ENCODE measurements at regions not wholly inside any gene's neighbourhood (a gene's known extent, or its start where the extent isn't known, plus 50 kb on each side); places are given as distances from the start of the nearest gene placed in this dataset.

DNA sequence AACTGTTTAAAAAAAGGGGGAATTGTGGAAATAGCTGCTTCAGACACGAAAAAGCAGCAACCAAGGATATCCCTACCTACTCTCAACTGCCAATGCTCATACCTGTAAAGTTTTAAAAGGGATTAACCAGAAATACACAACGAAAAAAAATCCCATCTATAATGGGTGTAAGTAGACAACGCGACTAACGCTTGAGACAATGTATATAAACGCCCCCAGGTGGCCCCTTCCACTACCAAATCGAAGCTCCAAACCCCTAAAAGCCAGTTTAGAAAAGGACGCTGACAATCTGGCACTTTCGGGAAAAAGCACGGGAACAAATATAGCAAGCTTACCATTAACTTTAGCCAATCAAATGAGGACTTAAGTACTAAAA, 94.5 kb upstream of the BTN3A2 start:
- Histone ChIP-seq H3K79me2 (replicated peaks; ENCODE audit: insufficient read depth, low read length) (no peaks in the 10 kb centered on the region), H3K9me2 (ENCODE audit: insufficient read depth, low read length) (no peaks in the 10 kb centered on the region), H3K27me3 (ENCODE audit: insufficient read depth, low read depth, low read length) (peaks cover 29% of the 10 kb centered on the region), H3K4me2 (ENCODE audit: low read length) (no peak overlapping the region), H3F3A (ENCODE audit: insufficient read depth, low read length, poor library complexity, severe bottlenecking) (no peaks in the 10 kb centered on the region), H2AFZ (ENCODE audit: low read depth, low read length) (no peak overlapping the region), H4K20me1 (ENCODE audit: insufficient read depth) (no peaks in the 10 kb centered on the region), H3K36me3 (ENCODE audit: insufficient read depth, low read length) (no peaks in the 10 kb centered on the region), H3K9me3 (ENCODE audit: low read length) (no peaks in the 10 kb centered on the region), H3K27ac (ENCODE audit: low read length) (no peak overlapping the region), H3K4me3 (ENCODE audit: low read length) (peak overlapping the region; percentile 68), H3K9ac (ENCODE audit: low read length) (no peak overlapping the region)
- TF ChIP-seq EZH2 (IDR thresholded peaks at IDR 0.05; ENCODE audit: borderline replicate concordance, insufficient read depth, low read length, poor library complexity, severe bottlenecking), result no peak
- no peak for TF ChIP-seq EP300 (conservative IDR thresholded peaks at IDR 0.05; ENCODE audit: poor library complexity, severe bottlenecking)
- TF ChIP-seq, protein P1, sequence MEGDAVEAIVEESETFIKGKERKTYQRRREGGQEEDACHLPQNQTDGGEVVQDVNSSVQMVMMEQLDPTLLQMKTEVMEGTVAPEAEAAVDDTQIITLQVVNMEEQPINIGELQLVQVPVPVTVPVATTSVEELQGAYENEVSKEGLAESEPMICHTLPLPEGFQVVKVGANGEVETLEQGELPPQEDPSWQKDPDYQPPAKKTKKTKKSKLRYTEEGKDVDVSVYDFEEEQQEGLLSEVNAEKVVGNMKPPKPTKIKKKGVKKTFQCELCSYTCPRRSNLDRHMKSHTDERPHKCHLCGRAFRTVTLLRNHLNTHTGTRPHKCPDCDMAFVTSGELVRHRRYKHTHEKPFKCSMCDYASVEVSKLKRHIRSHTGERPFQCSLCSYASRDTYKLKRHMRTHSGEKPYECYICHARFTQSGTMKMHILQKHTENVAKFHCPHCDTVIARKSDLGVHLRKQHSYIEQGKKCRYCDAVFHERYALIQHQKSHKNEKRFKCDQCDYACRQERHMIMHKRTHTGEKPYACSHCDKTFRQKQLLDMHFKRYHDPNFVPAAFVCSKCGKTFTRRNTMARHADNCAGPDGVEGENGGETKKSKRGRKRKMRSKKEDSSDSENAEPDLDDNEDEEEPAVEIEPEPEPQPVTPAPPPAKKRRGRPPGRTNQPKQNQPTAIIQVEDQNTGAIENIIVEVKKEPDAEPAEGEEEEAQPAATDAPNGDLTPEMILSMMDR (IDR thresholded peaks at IDR 0.05; ENCODE audit: poor library complexity, severe bottlenecking), result no peak
- no peak for TF ChIP-seq MXI1 (conservative IDR thresholded peaks at IDR 0.05; ENCODE audit: poor library complexity, severe bottlenecking)
- TF ChIP-seq, protein P2, sequence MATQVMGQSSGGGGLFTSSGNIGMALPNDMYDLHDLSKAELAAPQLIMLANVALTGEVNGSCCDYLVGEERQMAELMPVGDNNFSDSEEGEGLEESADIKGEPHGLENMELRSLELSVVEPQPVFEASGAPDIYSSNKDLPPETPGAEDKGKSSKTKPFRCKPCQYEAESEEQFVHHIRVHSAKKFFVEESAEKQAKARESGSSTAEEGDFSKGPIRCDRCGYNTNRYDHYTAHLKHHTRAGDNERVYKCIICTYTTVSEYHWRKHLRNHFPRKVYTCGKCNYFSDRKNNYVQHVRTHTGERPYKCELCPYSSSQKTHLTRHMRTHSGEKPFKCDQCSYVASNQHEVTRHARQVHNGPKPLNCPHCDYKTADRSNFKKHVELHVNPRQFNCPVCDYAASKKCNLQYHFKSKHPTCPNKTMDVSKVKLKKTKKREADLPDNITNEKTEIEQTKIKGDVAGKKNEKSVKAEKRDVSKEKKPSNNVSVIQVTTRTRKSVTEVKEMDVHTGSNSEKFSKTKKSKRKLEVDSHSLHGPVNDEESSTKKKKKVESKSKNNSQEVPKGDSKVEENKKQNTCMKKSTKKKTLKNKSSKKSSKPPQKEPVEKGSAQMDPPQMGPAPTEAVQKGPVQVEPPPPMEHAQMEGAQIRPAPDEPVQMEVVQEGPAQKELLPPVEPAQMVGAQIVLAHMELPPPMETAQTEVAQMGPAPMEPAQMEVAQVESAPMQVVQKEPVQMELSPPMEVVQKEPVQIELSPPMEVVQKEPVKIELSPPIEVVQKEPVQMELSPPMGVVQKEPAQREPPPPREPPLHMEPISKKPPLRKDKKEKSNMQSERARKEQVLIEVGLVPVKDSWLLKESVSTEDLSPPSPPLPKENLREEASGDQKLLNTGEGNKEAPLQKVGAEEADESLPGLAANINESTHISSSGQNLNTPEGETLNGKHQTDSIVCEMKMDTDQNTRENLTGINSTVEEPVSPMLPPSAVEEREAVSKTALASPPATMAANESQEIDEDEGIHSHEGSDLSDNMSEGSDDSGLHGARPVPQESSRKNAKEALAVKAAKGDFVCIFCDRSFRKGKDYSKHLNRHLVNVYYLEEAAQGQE (IDR thresholded peaks at IDR 0.05; ENCODE audit: borderline replicate concordance), result no peak
- no peak for TF ChIP-seq TAF1 (IDR thresholded peaks at IDR 0.05; ENCODE audit: low read depth)
- TF ChIP-seq RAD21 (conservative IDR thresholded peaks at IDR 0.05), result no peak
- no peak for TF ChIP-seq POLR2AphosphoS5 (IDR thresholded peaks at IDR 0.05)
- TF ChIP-seq SMC3 (conservative IDR thresholded peaks at IDR 0.05; ENCODE audit: poor library complexity), result no peak

DNA sequence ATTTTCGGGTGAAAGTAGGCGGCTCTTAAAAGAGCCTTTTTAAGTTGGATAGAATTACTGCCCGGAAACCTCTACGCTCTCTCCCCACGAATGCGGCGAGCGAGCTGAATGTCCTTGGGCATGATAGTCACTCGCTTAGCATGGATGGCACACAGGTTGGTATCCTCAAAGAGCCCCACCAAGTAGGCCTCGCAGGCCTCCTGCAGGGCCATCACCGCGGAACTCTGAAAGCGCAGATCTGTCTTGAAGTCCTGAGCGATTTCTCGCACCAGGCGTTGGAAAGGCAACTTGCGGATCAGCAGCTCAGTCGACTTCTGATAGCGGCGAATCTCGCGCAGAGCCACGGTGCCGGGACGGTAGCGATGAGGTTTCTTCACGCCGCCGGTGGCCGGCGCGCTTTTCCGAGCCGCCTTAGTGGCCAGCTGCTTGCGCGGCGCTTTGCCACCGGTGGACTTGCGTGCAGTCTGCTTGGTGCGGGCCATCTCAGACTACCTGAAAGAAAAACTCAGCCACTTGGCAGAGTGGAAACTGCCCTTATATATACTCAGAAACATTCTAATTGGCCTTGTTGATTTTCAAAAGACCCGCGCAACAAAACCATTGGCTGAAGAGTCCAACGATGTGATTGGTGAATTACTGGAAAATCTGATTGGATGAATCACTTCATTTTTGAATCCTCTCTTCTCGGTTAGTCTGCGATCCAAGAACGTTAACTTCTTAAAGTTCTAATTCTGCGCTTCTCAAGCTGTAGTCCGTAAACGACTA, 93.9 kb upstream of the BTN3A2 start:
- H3K9ac ChIP-seq (ENCODE audit: low read length), result no peak overlapping the region
- no peaks in the 10 kb centered on the region for H4K20me1 ChIP-seq (ENCODE audit: insufficient read depth)
- no peak overlapping the region for H3K27ac ChIP-seq (ENCODE audit: low read length)
- H2AFZ ChIP-seq (ENCODE audit: low read depth, low read length), result no peak overlapping the region
- H3K4me3 ChIP-seq (ENCODE audit: low read length), result peak overlapping the region; percentile 68
- H3K9me2 ChIP-seq (ENCODE audit: insufficient read depth, low read length), result no peaks in the 10 kb centered on the region
- peak overlapping the region; percentile 68 for H3K4me2 ChIP-seq (ENCODE audit: low read length)
- no peaks in the 10 kb centered on the region for H3K36me3 ChIP-seq (ENCODE audit: insufficient read depth, low read length)
- H3K27me3 ChIP-seq (ENCODE audit: insufficient read depth, low read depth, low read length), result peaks cover 29% of the 10 kb centered on the region
- H3K9me3 ChIP-seq (ENCODE audit: low read length), result no peaks in the 10 kb centered on the region
- H3F3A ChIP-seq (ENCODE audit: insufficient read depth, low read length, poor library complexity, severe bottlenecking), result no peaks in the 10 kb centered on the region
- H3K79me2 ChIP-seq (replicated peaks; ENCODE audit: insufficient read depth, low read length), result no peaks in the 10 kb centered on the region
- TF ChIP-seq, protein P2 (IDR thresholded peaks at IDR 0.05; ENCODE audit: borderline replicate concordance), result no peak
- TF ChIP-seq TAF1 (IDR thresholded peaks at IDR 0.05; ENCODE audit: low read depth) (no peak), EP300 (conservative IDR thresholded peaks at IDR 0.05; ENCODE audit: poor library complexity, severe bottlenecking) (no peak), MXI1 (conservative IDR thresholded peaks at IDR 0.05; ENCODE audit: poor library complexity, severe bottlenecking) (peak; percentile 96), RAD21 (conservative IDR thresholded peaks at IDR 0.05) (no peak), POLR2AphosphoS5 (IDR thresholded peaks at IDR 0.05) (no peak), SMC3 (conservative IDR thresholded peaks at IDR 0.05; ENCODE audit: poor library complexity) (no peak), EZH2 (IDR thresholded peaks at IDR 0.05; ENCODE audit: borderline replicate concordance, insufficient read depth, low read length, poor library complexity, severe bottlenecking) (no peak)
- TF ChIP-seq, protein P1 (IDR thresholded peaks at IDR 0.05; ENCODE audit: poor library complexity, severe bottlenecking), result peak; percentile 22
